Left ventricle myocardium inferior (tissue), 1 donor: ENCODE measurements at regions not wholly inside any gene's neighbourhood (a gene's known extent, or its start where the extent isn't known, plus 50 kb on each side); places are given as distances from the start of the nearest gene placed in this dataset.

Experiments used
- DNase-seq: peaks from one replicate; pipeline ENCODE4 v3.0.0-alpha.2; 2020
- H3K27ac ChIP-seq: fragments of 200-600 bp; replicated peaks from 2 replicates; pipeline ENCODE4 v1.8.0; 2021
- H3K27me3 ChIP-seq: fragments of 200-600 bp; 2 replicates; pipeline ENCODE4 v1.8.0; 2021; ENCODE audit warnings: low read depth
- H3K36me3 ChIP-seq: fragments of 200-600 bp; 2 replicates; pipeline ENCODE4 v1.8.0; 2021
- H3K4me1 ChIP-seq: fragments of 200-600 bp; 2 replicates; pipeline ENCODE4 v1.8.0; 2021
- H3K4me3 ChIP-seq: fragments of 200-600 bp; 2 replicates; pipeline ENCODE4 v1.8.0; 2021; ENCODE audit warnings: mild to moderate bottlenecking, moderate library complexity
- H3K9me3 ChIP-seq: fragments of 200-600 bp; replicated peaks from 2 replicates; pipeline ENCODE4 v1.8.0; 2021
- CTCF ChIP-seq: fragments of 200-600 bp; IDR thresholded peaks from 2 replicates; pipeline ENCODE4 v1.8.0; 2021; ENCODE audit warnings: antibody characterized with exemption, mild to moderate bottlenecking, borderline replicate concordance
- intact Hi-C: fragments of 100-400 bp; cut with micrococcal nuclease; formaldehyde crosslinking; loops from one replicate; pipeline ENCODE4 v1.11.0; 2022
- donor health status: DM: no; HTN: yes; CAD: no; lungs with severe emphysema.

GRCh38 chr16:85431431-85432124, 181.5 kb upstream of the GSE1 start:
- no peak for TF ChIP-seq CTCF
- intact Hi-C loops, result no loop called here
- Histone ChIP-seq H3K4me1 (peaks cover 5% of the 10 kb centered on the region), H3K36me3 (no peaks in the 10 kb centered on the region), H3K27me3 (no peaks in the 10 kb centered on the region), H3K27ac (no peak overlapping the region), H3K9me3 (no peaks in the 10 kb centered on the region), H3K4me3 (no peak overlapping the region)
- DNase-seq, result no peak

GRCh38 chr16:85432606-85433005, 180.5 kb upstream of the GSE1 start:
- H3K36me3 ChIP-seq, result no peaks in the 10 kb centered on the region
- no peaks in the 10 kb centered on the region for H3K27me3 ChIP-seq
- H3K9me3 ChIP-seq, result no peaks in the 10 kb centered on the region
- no peak overlapping the region for H3K4me3 ChIP-seq
- H3K4me1 ChIP-seq, result peaks cover 15% of the 10 kb centered on the region
- DNase-seq, result no peak
- intact Hi-C loops, result no loop called here
- no peak for TF ChIP-seq CTCF
- no peak overlapping the region for H3K27ac ChIP-seq

GRCh38 chr16:85433477-85433876, 179.6 kb upstream of the GSE1 start:
- intact Hi-C loops, result no loop called here
- H3K36me3 ChIP-seq, result no peaks in the 10 kb centered on the region
- H3K4me3 ChIP-seq, result no peak overlapping the region
- peaks cover 18% of the 10 kb centered on the region for H3K4me1 ChIP-seq
- H3K27me3 ChIP-seq, result no peaks in the 10 kb centered on the region
- no peak overlapping the region for H3K27ac ChIP-seq
- no peak for DNase-seq
- no peak for TF ChIP-seq CTCF
- no peaks in the 10 kb centered on the region for H3K9me3 ChIP-seq

GRCh38 chr16:85435286-85435685, 177.8 kb upstream of the GSE1 start:
- Histone ChIP-seq H3K9me3 (no peaks in the 10 kb centered on the region), H3K36me3 (no peaks in the 10 kb centered on the region), H3K27ac (no peak overlapping the region), H3K27me3 (no peaks in the 10 kb centered on the region), H3K4me3 (no peak overlapping the region), H3K4me1 (peaks cover 18% of the 10 kb centered on the region)
- TF ChIP-seq CTCF, result no peak
- no peak for DNase-seq
- intact Hi-C loops, result no loop called here

- no peak overlapping the region for H3K27ac ChIP-seq
- no peak for TF ChIP-seq CTCF
- no peak for DNase-seq
- intact Hi-C loops, result no loop called here
- H3K4me1 ChIP-seq, result peaks cover 18% of the 10 kb centered on the region
- no peaks in the 10 kb centered on the region for H3K27me3 ChIP-seq
- H3K4me3 ChIP-seq, result no peak overlapping the region
- no peaks in the 10 kb centered on the region for H3K9me3 ChIP-seq
- H3K36me3 ChIP-seq, result no peaks in the 10 kb centered on the region
Observed at GRCh38 chr16:85435700-85436099, 177.4 kb upstream of the GSE1 start.
